Large intestine (tissue), 3 donors: ENCODE measurements at regions not wholly inside any gene's neighbourhood (a gene's known extent, or its start where the extent isn't known, plus 50 kb on each side); places are given as distances from the start of the nearest gene placed in this dataset.

Experiments
- DNase-seq, 2 donors: peaks; one replicate each; pipeline versions ENCODE4 v3.0.0 to v3.0.0-alpha.2; 2013
- H3K27ac ChIP-seq: one replicate; pipeline ENCODE4 v1.5.1; 2013; ENCODE audit warnings: low read length
- H3K27me3 ChIP-seq: 2 replicates; pipeline ENCODE4 v1.6.1; 2013; ENCODE audit warnings: low read length; ENCODE audit not compliant: control insufficient read depth, insufficient read depth
- H3K36me3 ChIP-seq: 2 replicates; pipeline ENCODE4 v1.6.1; 2013; ENCODE audit warnings: low read length; ENCODE audit not compliant: control insufficient read depth, insufficient read depth
- H3K4me1 ChIP-seq: one replicate; pipeline ENCODE4 v1.6.1; 2013; ENCODE audit warnings: low read length; ENCODE audit not compliant: control insufficient read depth, insufficient read depth
- H3K4me3 ChIP-seq: one replicate; pipeline ENCODE4 v1.5.1; 2013; ENCODE audit warnings: low read length
- H3K9me3 ChIP-seq: one replicate; pipeline ENCODE4 v1.6.1; 2013; ENCODE audit warnings: mild to moderate bottlenecking, low read depth, low read length, moderate library complexity; ENCODE audit not compliant: control insufficient read depth
- WGBS: methylation state at CpG from one replicate; pipeline ENCODE4 v1.1.5; 2013; ENCODE audit warnings: low lambda C conversion rate; ENCODE audit not compliant: insufficient coverage; 5-methylcytosine and 5-hydroxymethylcytosine counted together

GRCh38 chr11:41578421-41579051 is 119.1 kb upstream of the LRRC4C start:
- no peak overlapping the region for H3K4me3 ChIP-seq
- H3K9me3 ChIP-seq: no peaks in the 10 kb centered on the region
- WGBS: no CpG with 5 or more reads among the region's 9 CpGs
- no peak overlapping the region for H3K27ac ChIP-seq
- no peaks in the 10 kb centered on the region for H3K36me3 ChIP-seq
- H3K27me3 ChIP-seq: no peaks in the 10 kb centered on the region
- no peak for DNase-seq
- no peaks in the 10 kb centered on the region for H3K4me1 ChIP-seq

DNA sequence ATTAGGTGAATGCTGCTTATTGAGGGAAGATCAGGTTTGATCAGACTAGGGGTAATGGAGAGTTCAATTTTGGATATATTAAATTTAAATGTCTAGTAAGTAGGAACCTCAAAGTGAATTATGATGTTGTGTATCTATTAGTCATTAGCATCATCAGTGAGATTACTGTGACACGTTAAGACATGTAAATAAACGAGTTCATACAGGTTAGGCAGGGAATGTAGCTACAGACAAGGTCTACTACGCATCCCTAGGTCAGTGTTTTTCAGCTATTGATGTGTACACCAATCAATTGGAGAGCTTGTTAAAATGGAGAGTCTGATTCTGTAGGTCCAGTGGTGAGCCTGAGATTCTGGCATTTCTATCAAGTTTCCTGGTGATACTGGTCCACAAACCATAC is 120.1 kb upstream of the LRRC4C start:
- Histone ChIP-seq H3K27me3 (no peaks in the 10 kb centered on the region), H3K36me3 (no peaks in the 10 kb centered on the region), H3K27ac (no peak overlapping the region), H3K4me1 (no peaks in the 10 kb centered on the region), H3K9me3 (no peaks in the 10 kb centered on the region), H3K4me3 (no peak overlapping the region)
- WGBS: no CpG with 5 or more reads among the region's 3 CpGs
- DNase-seq: no peak

DNA sequence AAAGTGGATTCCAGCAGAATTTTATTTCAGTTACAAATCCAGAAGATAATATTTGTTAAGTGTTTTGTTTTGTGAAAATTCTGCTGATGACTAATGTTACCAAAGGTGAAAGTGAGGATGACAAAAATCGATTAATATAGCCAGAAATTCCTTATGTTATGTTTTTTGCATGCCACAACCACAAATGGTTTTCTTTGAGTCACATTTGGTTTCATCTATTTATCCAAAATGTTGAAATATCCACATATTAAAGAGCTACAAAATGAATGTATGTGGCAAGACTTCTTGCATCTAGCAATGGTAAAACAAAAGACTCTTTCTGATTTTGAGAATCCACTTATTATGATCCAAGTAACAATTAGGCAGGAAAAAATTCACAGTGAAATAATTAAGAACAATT is 150.1 kb upstream of the LRRC4C start:
- no CpG with 5 or more reads among the region's 1 CpG for WGBS
- H3K36me3 ChIP-seq: no peaks in the 10 kb centered on the region
- DNase-seq: no peak
- H3K27ac ChIP-seq: no peak overlapping the region
- H3K4me3 ChIP-seq: no peak overlapping the region
- H3K9me3 ChIP-seq: no peaks in the 10 kb centered on the region
- no peaks in the 10 kb centered on the region for H3K4me1 ChIP-seq
- no peaks in the 10 kb centered on the region for H3K27me3 ChIP-seq

DNA sequence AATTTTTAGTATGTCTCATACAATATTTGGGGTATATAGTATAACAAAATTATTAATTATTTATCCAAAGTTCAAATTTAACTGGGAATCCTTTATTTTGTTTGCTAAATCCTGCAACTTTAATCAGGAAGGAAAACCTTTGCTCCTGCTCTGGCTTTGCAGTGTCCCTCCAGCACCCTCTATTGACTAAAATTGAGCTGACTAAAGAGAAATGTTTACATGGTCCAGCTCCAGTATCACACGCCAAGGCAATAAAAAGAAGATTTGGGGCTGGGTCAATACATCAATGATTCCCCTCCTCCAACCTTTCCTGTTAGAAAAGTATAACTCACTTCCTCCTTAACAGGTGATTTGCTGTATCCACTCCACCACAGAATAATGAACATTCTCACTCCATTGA is 153.0 kb upstream of the LRRC4C start:
- H3K36me3 ChIP-seq: no peaks in the 10 kb centered on the region
- H3K4me3 ChIP-seq: no peak overlapping the region
- no peaks in the 10 kb centered on the region for H3K4me1 ChIP-seq
- no peaks in the 10 kb centered on the region for H3K9me3 ChIP-seq
- no CpG with 5 or more reads among the region's 1 CpG for WGBS
- no peak for DNase-seq
- H3K27ac ChIP-seq: no peak overlapping the region
- no peaks in the 10 kb centered on the region for H3K27me3 ChIP-seq

DNA sequence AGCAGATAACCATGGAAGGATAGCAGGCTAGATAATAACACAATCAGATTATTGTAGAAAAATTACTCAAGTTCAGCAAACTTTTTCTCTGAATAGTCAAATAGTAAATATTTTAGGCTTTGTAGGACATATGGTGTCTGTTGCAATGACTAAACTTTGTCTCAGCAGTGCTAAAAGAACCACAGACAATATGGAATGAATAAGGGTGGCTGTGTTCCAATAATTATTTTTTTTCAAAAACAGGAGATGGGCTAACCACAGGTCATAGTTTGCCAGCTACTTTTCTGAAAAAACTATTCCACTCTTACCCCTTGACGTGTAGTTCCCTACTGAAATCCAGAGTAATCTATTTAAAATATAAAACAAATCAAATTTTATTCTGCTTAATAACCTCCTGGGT is 153.9 kb upstream of the LRRC4C start:
- Histone ChIP-seq H3K4me3 (no peak overlapping the region), H3K27ac (no peak overlapping the region), H3K36me3 (no peaks in the 10 kb centered on the region), H3K4me1 (no peaks in the 10 kb centered on the region), H3K9me3 (no peaks in the 10 kb centered on the region), H3K27me3 (no peaks in the 10 kb centered on the region)
- 83% methylated on average over 1 of the region's 1 CpG for WGBS
- DNase-seq: no peak

DNA sequence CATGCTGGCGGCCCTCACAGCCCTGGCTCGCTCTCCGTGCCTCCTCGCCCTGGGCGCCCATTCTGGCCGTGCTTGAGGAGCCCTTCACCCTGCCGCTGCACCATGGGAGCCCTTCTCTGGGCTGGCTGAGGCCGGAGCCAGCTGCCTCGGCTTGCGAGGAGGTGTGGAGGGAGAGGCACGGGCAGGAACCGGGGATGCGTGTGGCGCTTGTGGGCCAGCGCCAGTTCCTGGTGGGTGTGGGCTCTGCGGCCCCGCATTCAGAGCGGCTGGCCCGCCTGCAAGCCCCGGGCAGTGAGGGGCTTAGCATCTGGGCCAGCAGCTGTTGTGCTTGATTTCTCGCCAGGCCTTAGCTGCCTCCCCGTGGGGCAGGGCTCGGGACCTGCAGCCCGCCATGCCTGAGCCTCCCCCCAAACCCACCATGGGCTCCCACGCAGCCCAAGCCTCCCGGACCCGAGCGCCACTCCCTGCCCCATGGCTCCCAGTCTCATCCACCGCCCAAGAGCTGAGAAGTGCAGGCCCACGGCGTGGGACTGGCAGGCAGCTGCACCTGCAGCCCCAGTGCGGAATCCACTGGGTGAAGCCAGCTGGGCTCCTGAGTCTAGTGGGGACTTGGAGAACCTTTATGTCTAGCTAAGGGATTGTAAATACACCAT is 163.4 kb upstream of the LRRC4C start:
- H3K4me1 ChIP-seq: no peaks in the 10 kb centered on the region
- no peak overlapping the region for H3K27ac ChIP-seq
- H3K4me3 ChIP-seq: no peak overlapping the region
- H3K27me3 ChIP-seq: no peaks in the 10 kb centered on the region
- no peaks in the 10 kb centered on the region for H3K36me3 ChIP-seq
- no CpG with 5 or more reads among the region's 32 CpGs for WGBS
- no peak for DNase-seq
- peaks cover 7% of the 10 kb centered on the region for H3K9me3 ChIP-seq

DNA sequence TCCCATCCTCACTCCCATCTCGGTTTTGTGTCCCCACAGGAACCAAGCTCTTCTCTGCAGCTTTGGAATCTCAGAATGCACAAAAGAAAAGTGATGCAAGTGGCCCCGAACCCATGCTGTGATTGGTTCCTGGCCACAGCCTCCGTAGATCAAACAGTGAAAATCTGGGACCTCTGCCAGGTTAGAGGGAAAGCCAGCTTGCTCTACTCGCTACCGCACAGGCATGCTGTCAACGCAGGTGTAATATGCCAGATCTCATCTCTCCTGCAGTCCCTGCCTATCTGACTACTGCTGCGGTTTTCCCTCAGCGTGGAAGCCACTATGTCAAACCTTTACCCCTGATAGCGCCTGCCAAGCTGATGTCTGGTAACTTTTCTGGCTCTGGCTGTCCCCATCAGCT is 200.5 kb upstream of the LRRC4C start:
- H3K36me3 ChIP-seq: no peaks in the 10 kb centered on the region
- H3K4me1 ChIP-seq: no peaks in the 10 kb centered on the region
- DNase-seq: no peak
- WGBS: no CpG with 5 or more reads among the region's 9 CpGs
- H3K9me3 ChIP-seq: no peaks in the 10 kb centered on the region
- no peaks in the 10 kb centered on the region for H3K27me3 ChIP-seq
- H3K4me3 ChIP-seq: no peak overlapping the region
- no peak overlapping the region for H3K27ac ChIP-seq

DNA sequence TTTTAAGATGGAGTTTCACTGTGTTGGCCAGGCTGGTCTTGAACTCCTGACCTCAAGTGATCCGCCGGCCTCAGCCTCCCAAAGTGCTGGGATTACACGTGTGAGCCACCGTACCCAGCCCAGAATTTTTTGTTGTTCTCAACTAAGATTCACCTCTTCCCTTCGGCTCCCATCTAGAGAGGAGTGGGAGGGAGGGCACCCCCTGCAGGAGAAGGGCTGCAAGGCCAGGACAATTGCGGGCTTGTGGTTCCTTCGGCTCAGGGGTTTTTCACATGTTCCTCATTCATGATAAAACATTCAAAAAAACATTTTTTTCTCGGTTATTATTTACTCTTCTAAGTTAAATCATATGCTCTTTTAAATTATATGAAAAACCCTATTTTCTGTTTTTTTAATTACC is 201.1 kb upstream of the LRRC4C start:
- Histone ChIP-seq H3K4me3 (no peak overlapping the region), H3K9me3 (no peaks in the 10 kb centered on the region), H3K36me3 (no peaks in the 10 kb centered on the region), H3K27ac (no peak overlapping the region), H3K27me3 (no peaks in the 10 kb centered on the region), H3K4me1 (peaks cover 2% of the 10 kb centered on the region)
- 100% methylated on average over 3 of the region's 8 CpGs for WGBS
- DNase-seq: no peak

GRCh38 chr11:41665441-41666360 is 206.2 kb upstream of the LRRC4C start:
- Histone ChIP-seq H3K36me3 (no peaks in the 10 kb centered on the region), H3K27me3 (no peaks in the 10 kb centered on the region), H3K4me1 (peaks cover 5% of the 10 kb centered on the region), H3K9me3 (no peaks in the 10 kb centered on the region), H3K27ac (no peak overlapping the region), H3K4me3 (no peak overlapping the region)
- DNase-seq: peak; percentile 5 to 15
- 40% methylated on average over 1 of the region's 7 CpGs for WGBS

GRCh38 chr11:41666951-41667653 is 207.7 kb upstream of the LRRC4C start:
- Histone ChIP-seq H3K27ac (no peak overlapping the region), H3K9me3 (no peaks in the 10 kb centered on the region), H3K4me1 (peaks cover 5% of the 10 kb centered on the region), H3K36me3 (no peaks in the 10 kb centered on the region), H3K27me3 (no peaks in the 10 kb centered on the region), H3K4me3 (no peak overlapping the region)
- DNase-seq: no peak
- WGBS: 100% methylated on average over 1 of the region's 5 CpGs
